Liver (tissue), 7 donors: ENCODE measurements at regions not wholly inside any gene's neighbourhood (a gene's known extent, or its start where the extent isn't known, plus 50 kb on each side); places are given as distances from the start of the nearest gene placed in this dataset.

Source experiments
- DNase-seq: peaks from one replicate; pipeline ENCODE4 v3.0.0-alpha.2; 2017; ENCODE audit warnings: low spot score
- H3K27ac ChIP-seq, 2 donors: one replicate each; pipeline ENCODE4 v1.7.0; 2013; ENCODE audit warnings: inconsistent platforms in 2 of 2, low read length in 2 of 2, control low read depth in 1 of 2, low read depth in 1 of 2, mild to moderate bottlenecking in 1 of 2
- H3K27me3 ChIP-seq, 4 donors: one replicate each; pipeline versions ENCODE4 v1.6.1 to v1.7.0; 2013; ENCODE audit warnings: low read length in 3 of 4, inconsistent platforms in 1 of 4, mild to moderate bottlenecking in 1 of 4, moderate library complexity in 1 of 4; ENCODE audit not compliant: control insufficient read depth in 4 of 4, insufficient read depth in 4 of 4
- H3K36me3 ChIP-seq, 4 donors: one replicate each; pipeline versions ENCODE4 v1.6.1 to v1.7.0; 2013; ENCODE audit warnings: low read length in 3 of 4, mild to moderate bottlenecking in 3 of 4, low read depth in 1 of 4, moderate library complexity in 1 of 4; ENCODE audit not compliant: control insufficient read depth in 4 of 4, insufficient read depth in 3 of 4
- H3K4me1 ChIP-seq, 4 donors: one replicate each; pipeline versions ENCODE4 v1.6.1 to v1.7.0; 2013; ENCODE audit warnings: low read length in 3 of 4, mild to moderate bottlenecking in 3 of 4, moderate library complexity in 1 of 4; ENCODE audit not compliant: control insufficient read depth in 4 of 4, insufficient read depth in 4 of 4
- H3K4me3 ChIP-seq, 3 donors: one replicate each; pipeline versions ENCODE4 v1.6.1 to v1.7.0; 2013; ENCODE audit warnings: low read length in 3 of 3, control low read depth in 1 of 3, low read depth in 1 of 3, mild to moderate bottlenecking in 1 of 3
- H3K9ac ChIP-seq, 2 donors: one replicate each; pipeline ENCODE4 v1.7.0; 2013; ENCODE audit warnings: low read length in 2 of 2, mild to moderate bottlenecking in 2 of 2, moderate library complexity in 2 of 2, control low read depth in 1 of 2, low read depth in 1 of 2
- H3K9me3 ChIP-seq, 4 donors: one replicate each; pipeline versions ENCODE4 v1.6.1 to v1.7.0; 2013; ENCODE audit warnings: low read length in 3 of 4; ENCODE audit not compliant: control insufficient read depth in 4 of 4
- EGR1 ChIP-seq, 2 donors: IDR thresholded peaks; 2 replicates each; pipeline ENCODE4 v1.6.1; 2016 to 2018; ENCODE audit warnings: antibody characterized with exemption in 2 of 2, low read depth in 2 of 2
- FOXA1 ChIP-seq: IDR thresholded peaks from 2 replicates; pipeline ENCODE4 v1.6.1; 2016; ENCODE audit warnings: antibody characterized with exemption
- GABPA ChIP-seq, 2 donors: IDR thresholded peaks in 1 of 2; conservative IDR thresholded peaks in 1 of 2; 2 replicates each; pipeline ENCODE4 v1.6.1; 2016; ENCODE audit warnings: antibody characterized with exemption in 2 of 2, mild to moderate bottlenecking in 1 of 2, moderate library complexity in 1 of 2
- HNF4A ChIP-seq, 2 donors: conservative IDR thresholded peaks; 2 replicates each; pipeline ENCODE4 v1.6.1; 2016; ENCODE audit warnings: antibody characterized with exemption in 2 of 2, mild to moderate bottlenecking in 2 of 2
- HNF4G ChIP-seq: IDR thresholded peaks from 2 replicates; pipeline ENCODE4 v1.6.1; 2016; ENCODE audit warnings: antibody characterized with exemption
- JUND ChIP-seq, 2 donors: IDR thresholded peaks; 2 replicates each; pipeline ENCODE4 v1.6.1; 2016; ENCODE audit warnings: antibody characterized with exemption in 2 of 2
- RAD21 ChIP-seq, 2 donors: IDR thresholded peaks; 2 replicates each; pipeline ENCODE4 v1.6.1; 2016; ENCODE audit warnings: antibody characterized with exemption in 2 of 2, mild to moderate bottlenecking in 2 of 2
- RXRA ChIP-seq, 2 donors: IDR thresholded peaks; 2 replicates each; pipeline ENCODE4 v1.6.1; 2017 to 2018; ENCODE audit warnings: antibody characterized with exemption in 2 of 2, mild to moderate bottlenecking in 1 of 2
- SP1 ChIP-seq: IDR thresholded peaks from 2 replicates; pipeline ENCODE4 v1.6.1; 2018; ENCODE audit warnings: antibody characterized with exemption, mild to moderate bottlenecking
- TAF1 ChIP-seq: conservative IDR thresholded peaks from 2 replicates; pipeline ENCODE4 v1.6.1; 2016; ENCODE audit warnings: antibody characterized with exemption, mild to moderate bottlenecking
- YY1 ChIP-seq: IDR thresholded peaks from 2 replicates; pipeline ENCODE4 v1.6.1; 2016; ENCODE audit warnings: antibody characterized with exemption, mild to moderate bottlenecking
- WGBS: extraction: QIAGEN DNeasy Blood & Tissue Kit; methylation state at CpG from one replicate; pipeline ENCODE4 v1.1.7; 2013; 5-methylcytosine and 5-hydroxymethylcytosine counted together
- TF ChIP-seq, protein P1 (sequence below): IDR thresholded peaks from 2 replicates; pipeline ENCODE4 v1.6.1; 2016; ENCODE audit warnings: antibody characterized with exemption
- TF ChIP-seq, protein P2 (sequence below): IDR thresholded peaks from 2 replicates; pipeline ENCODE4 v1.6.1; 2016; ENCODE audit warnings: antibody characterized with exemption
- donor health status: healthy.
- donor health status: healthy.
- donor health status: healthy.
- donor health status: healthy.

DNA sequence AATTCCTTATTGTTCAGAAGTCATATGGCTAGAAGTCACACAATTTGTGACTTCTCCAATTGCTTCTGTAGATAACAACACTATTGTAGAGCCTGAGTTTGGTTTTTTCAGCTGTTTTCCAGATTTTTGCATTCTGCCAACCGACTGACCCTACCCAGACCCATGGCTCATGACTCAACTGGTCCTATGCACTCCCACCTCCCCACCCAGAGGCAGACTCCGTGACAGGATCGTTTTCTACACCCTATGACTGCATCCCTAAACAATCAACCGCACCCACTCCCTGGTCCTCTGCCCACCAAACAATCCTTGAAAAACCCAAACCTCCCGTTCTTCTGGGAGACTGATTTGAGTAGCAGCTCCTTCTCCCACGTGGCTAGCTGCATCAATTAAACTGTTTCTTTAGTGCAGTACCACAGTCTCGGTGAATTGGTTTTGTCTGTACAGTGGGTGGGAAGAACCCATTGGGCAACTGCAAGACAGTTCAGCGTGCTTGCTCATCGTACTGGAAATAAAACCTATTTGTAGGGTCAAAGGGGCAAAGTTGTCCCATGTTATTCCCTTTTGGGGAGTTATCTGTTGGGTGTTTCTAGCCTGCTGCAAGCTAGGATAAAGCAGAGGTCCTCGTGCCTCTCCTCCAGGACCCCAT, 150.3 kb upstream of the FAM20C start (continued):
- TF ChIP-seq JUND (IDR thresholded peaks at IDR 0.05), result no peak
- TF ChIP-seq TAF1, result no peak
- no peak for TF ChIP-seq EGR1 (IDR thresholded peaks at IDR 0.05; ENCODE audit: low read depth in 2 of 2)
- TF ChIP-seq, protein P1, sequence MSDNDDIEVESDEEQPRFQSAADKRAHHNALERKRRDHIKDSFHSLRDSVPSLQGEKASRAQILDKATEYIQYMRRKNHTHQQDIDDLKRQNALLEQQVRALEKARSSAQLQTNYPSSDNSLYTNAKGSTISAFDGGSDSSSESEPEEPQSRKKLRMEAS, result no peak

DNA sequence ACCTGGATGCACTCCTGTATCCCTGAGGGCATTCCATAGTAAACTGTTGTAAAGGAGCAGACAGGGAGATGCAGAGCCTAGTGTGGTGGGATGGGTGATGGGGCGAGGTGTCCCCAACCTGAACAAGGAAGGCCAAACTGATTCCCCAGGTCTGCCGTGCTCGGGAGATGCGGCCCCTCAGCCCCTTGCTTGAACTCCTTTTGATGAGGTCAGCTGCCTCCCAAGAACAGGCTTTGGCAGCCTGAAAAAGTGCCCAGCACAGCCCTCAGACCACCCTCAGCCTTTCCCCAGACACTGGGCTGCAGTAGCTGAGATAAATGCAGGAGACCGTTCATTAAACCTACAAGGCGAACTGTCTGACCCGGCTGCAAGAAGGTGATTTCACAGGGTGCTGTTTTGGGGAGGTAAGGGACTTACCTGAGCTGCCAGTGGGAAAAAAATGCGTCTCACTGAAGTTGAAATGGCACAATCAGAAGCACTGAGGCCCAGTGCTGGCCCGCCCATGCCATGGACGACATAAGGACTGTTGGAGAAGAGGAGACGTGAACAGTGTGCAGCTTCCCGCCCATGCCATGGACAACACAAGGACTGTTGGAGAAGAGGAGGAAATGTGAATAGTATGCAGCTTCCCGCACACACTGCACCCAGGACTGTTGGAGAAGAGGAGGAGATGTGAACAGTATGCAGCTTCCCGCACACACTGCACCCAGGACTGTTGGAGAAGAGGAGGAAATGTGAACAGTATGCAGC, 148.4 kb upstream of the FAM20C start:
- no peaks in the 10 kb centered on the region for H3K27me3 ChIP-seq
- no peak overlapping the region for H3K4me3 ChIP-seq
- no peak overlapping the region for H3K9ac ChIP-seq
- no peak overlapping the region for H3K27ac ChIP-seq
- H3K36me3 ChIP-seq, result no peaks in the 10 kb centered on the region
- H3K4me1 ChIP-seq, result no peaks in the 10 kb centered on the region
- TF ChIP-seq JUND (IDR thresholded peaks at IDR 0.05) (no peak), TAF1 (no peak), GABPA (IDR thresholded peaks at IDR 0.05 in 1 of 2, conservative IDR thresholded peaks at IDR 0.05 in 1 of 2) (no peak), YY1 (no peak), RXRA (IDR thresholded peaks at IDR 0.05) (no peak), EGR1 (IDR thresholded peaks at IDR 0.05; ENCODE audit: low read depth in 2 of 2) (no peak), HNF4A (conservative IDR thresholded peaks at IDR 0.05) (no peak)
- 94% methylated on average over 14 of the region's 14 CpGs for WGBS
- DNase-seq, result no peak
- H3K9me3 ChIP-seq, result no peaks in the 10 kb centered on the region

DNA sequence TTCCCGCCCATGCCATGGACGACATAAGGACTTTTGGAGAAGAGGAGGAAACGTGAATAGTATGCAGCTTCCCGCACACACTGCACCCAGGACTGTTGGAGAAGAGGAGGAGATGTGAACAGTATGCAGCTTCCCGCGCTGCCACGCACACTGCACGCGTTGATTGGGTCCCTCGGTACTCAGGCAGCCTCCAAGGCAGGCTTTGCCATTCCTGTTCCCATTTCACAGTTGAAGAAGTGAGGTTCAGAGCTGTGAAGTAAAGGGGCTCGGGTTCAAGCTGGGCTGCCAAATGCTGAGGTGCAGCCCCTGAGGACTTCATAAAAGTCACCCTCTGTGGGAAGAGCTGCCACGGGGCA, 147.9 kb upstream of the FAM20C start:
- H3K9me3 ChIP-seq, result no peaks in the 10 kb centered on the region
- H3K36me3 ChIP-seq, result no peaks in the 10 kb centered on the region
- WGBS, result 91% methylated on average over 12 of the region's 12 CpGs
- H3K4me1 ChIP-seq, result no peaks in the 10 kb centered on the region
- no peaks in the 10 kb centered on the region for H3K27me3 ChIP-seq
- no peak overlapping the region for H3K4me3 ChIP-seq
- no peak overlapping the region for H3K9ac ChIP-seq
- TF ChIP-seq HNF4A (conservative IDR thresholded peaks at IDR 0.05) (no peak), RAD21 (IDR thresholded peaks at IDR 0.05) (no peak), FOXA1 (no peak), HNF4G (no peak), SP1 (no peak)
- TF ChIP-seq, protein P2, sequence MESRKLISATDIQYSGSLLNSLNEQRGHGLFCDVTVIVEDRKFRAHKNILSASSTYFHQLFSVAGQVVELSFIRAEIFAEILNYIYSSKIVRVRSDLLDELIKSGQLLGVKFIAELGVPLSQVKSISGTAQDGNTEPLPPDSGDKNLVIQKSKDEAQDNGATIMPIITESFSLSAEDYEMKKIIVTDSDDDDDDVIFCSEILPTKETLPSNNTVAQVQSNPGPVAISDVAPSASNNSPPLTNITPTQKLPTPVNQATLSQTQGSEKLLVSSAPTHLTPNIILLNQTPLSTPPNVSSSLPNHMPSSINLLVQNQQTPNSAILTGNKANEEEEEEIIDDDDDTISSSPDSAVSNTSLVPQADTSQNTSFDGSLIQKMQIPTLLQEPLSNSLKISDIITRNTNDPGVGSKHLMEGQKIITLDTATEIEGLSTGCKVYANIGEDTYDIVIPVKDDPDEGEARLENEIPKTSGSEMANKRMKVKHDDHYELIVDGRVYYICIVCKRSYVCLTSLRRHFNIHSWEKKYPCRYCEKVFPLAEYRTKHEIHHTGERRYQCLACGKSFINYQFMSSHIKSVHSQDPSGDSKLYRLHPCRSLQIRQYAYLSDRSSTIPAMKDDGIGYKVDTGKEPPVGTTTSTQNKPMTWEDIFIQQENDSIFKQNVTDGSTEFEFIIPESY, result no peak
- H3K27ac ChIP-seq, result no peak overlapping the region
- DNase-seq, result no peak
